Sigmoid colon (tissue), 4 donors: ENCODE measurements at regions not wholly inside any gene's neighbourhood (a gene's known extent, or its start where the extent isn't known, plus 50 kb on each side); places are given as distances from the start of the nearest gene placed in this dataset.

Source experiments
- CTCF ChIP-seq, 4 experiments: fragments of 450-650 bp in 3 of 4; fragments of 200-600 bp in 1 of 4; IDR thresholded peaks; one replicate each; pipeline ENCODE4 v1.5.1; 2016 to 2019; ENCODE audit warnings: antibody characterized with exemption in 4 of 4, mild to moderate bottlenecking in 3 of 4, moderate library complexity in 2 of 4
- EP300 ChIP-seq, 4 donors: sonication (generic); formaldehyde crosslinking; IDR thresholded peaks; one replicate each; pipeline ENCODE4 v1.6.1; 2017; ENCODE audit warnings: antibody characterized with exemption in 4 of 4
- POLR2A ChIP-seq, 2 donors: fragments of 450-650 bp; IDR thresholded peaks; one replicate each; pipeline ENCODE4 v1.6.1; 2016; ENCODE audit warnings: antibody characterized with exemption in 2 of 2, mild to moderate bottlenecking in 2 of 2, moderate library complexity in 2 of 2

DNA sequence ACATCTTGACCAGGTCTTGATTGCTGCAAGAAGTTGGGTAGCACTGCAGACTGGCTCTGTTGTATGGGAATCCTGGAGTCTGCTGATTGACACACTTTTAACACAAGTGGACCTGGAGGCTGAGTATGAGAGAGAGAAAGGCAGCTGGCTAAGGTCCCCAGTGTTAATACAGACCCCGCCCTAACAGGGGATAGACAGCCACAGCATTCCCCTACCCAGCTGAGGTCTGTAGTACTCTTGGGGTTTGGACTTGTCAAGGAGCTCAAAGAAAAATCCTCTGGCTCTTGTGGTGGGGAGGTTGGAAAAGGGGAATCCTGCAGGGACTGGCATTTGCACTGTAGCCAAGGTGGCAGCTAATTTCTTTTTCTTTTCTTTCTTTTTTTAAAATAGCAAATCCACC, 192.7 kb downstream of the ZNF621 start:
- no peak for TF ChIP-seq EP300 (IDR thresholded peaks at IDR 0.05)
- no peak for TF ChIP-seq POLR2A (IDR thresholded peaks at IDR 0.05)
- no peak for TF ChIP-seq CTCF (IDR thresholded peaks at IDR 0.05)
